ENCODE measurements at regions not wholly inside any gene's neighbourhood (a gene's known extent, or its start where the extent isn't known, plus 50 kb on each side); places are given as distances from the start of the nearest gene placed in this dataset.
A peak's percentile ranks its signal among the peaks of the same experiment; 100 is the strongest.
"Not testable (repeated sequence)": the region's sequence is repeated elsewhere in the genome, so short reads cannot be mapped to it uniquely, and the experiment has no call there.

GRCh38 chr6:61217714-61218113 is 1068.3 kb downstream of the KHDRBS2 start:
- no peak for DNase-seq

GRCh38 chr6:61210549-61210948 is 1075.5 kb downstream of the KHDRBS2 start:
- DNase-seq, result no peak

- no peak for DNase-seq
Observed at GRCh38 chr6:61203966-61204496, 1082.0 kb downstream of the KHDRBS2 start.

GRCh38 chr6:61200444-61200843 is 1085.6 kb downstream of the KHDRBS2 start:
- DNase-seq, result no peak

GRCh38 chr6:61193771-61194170 is 1092.3 kb downstream of the KHDRBS2 start:
- no peak for DNase-seq

GRCh38 chr6:61192610-61193009 is 1093.4 kb downstream of the KHDRBS2 start:
- no peak for DNase-seq

GRCh38 chr6:61168878-61169277 is 1117.1 kb downstream of the KHDRBS2 start:
- no peak for DNase-seq

- DNase-seq, result not testable (repeated sequence)
Observed at GRCh38 chr6:61149039-61149438, 1137.0 kb downstream of the KHDRBS2 start.

- DNase-seq, result not testable (repeated sequence)
Observed at GRCh38 chr6:61142261-61142660, 1143.8 kb downstream of the KHDRBS2 start.

- DNase-seq, result no peak
Observed at GRCh38 chr6:61134028-61134427, 1152.0 kb downstream of the KHDRBS2 start.

GRCh38 chr6:61114185-61114584 is 1171.8 kb downstream of the KHDRBS2 start:
- not testable (repeated sequence) for DNase-seq

GRCh38 chr6:61107914-61108313 is 1178.1 kb downstream of the KHDRBS2 start:
- not testable (repeated sequence) for DNase-seq

GRCh38 chr6:61103660-61104059 is 1182.4 kb downstream of the KHDRBS2 start:
- not testable (repeated sequence) for DNase-seq

- DNase-seq, result peak; percentile 62
Observed at GRCh38 chr6:61100072-61100471, 1186.0 kb downstream of the KHDRBS2 start.

- not testable (repeated sequence) for DNase-seq
Observed at GRCh38 chr6:61099561-61099960, 1186.5 kb downstream of the KHDRBS2 start.

GRCh38 chr6:61087986-61088385 is 1198.0 kb downstream of the KHDRBS2 start:
- DNase-seq, result not testable (repeated sequence)

- no peak for DNase-seq
Observed at GRCh38 chr6:61044011-61044410, 1242.0 kb downstream of the KHDRBS2 start.

Data from NCI-H1417 treated with DMSO at 0.1 percent for 48 hours (cell line).